WTC11 (cell line): ENCODE measurements at regions not wholly inside any gene's neighbourhood (a gene's known extent, or its start where the extent isn't known, plus 50 kb on each side); places are given as distances from the start of the nearest gene placed in this dataset.
"Not testable (repeated sequence)": the region's sequence is repeated elsewhere in the genome, so short reads cannot be mapped to it uniquely, and the experiment has no call there.

Experiments
- ATAC-seq: fragments of 200-7000 bp; cut with Tn5 transposase; 2 replicates; pipeline ENCODE4 v1.10.0; 2021; ENCODE audit warnings: mild to moderate bottlenecking, moderate library complexity
- CTCF ChIA-PET: fragments of 300-600 bp; sonication (Branson Sonifier 250); formaldehyde crosslinking; loops from one replicate; lab custom pipeline; 2021; ENCODE audit warnings: antibody characterized with exemption; lab: Charles Lee
- POLR2A ChIA-PET: fragments of 350-600 bp; sonication (Branson Sonifier 250); formaldehyde crosslinking; loops from one replicate; lab custom pipeline; 2021; ENCODE audit warnings: antibody characterized with exemption; lab: Charles Lee
- DNase-seq: peaks from one replicate; pipeline ENCODE4 v3.0.0; 2021; ENCODE audit warnings: low spot score
- H3K27ac Mint-ChIP-seq: 2 replicates; pipeline ENCODE4 v1.8.0; 2021; ENCODE audit warnings: mixed read lengths
- H3K27me3 Mint-ChIP-seq: 2 replicates; pipeline ENCODE4 v1.8.0; 2021; ENCODE audit warnings: low read depth, mild to moderate bottlenecking, moderate library complexity, mixed read lengths
- H3K36me3 Mint-ChIP-seq: 2 replicates; pipeline ENCODE4 v1.8.0; 2021; ENCODE audit warnings: mixed read lengths
- H3K4me1 Mint-ChIP-seq: 2 replicates; pipeline ENCODE4 v1.8.0; 2022; ENCODE audit warnings: mixed read lengths
- H3K4me3 Mint-ChIP-seq: 2 replicates; pipeline ENCODE4 v1.8.0; 2021; ENCODE audit warnings: mild to moderate bottlenecking, moderate library complexity, mixed read lengths
- H3K9me3 Mint-ChIP-seq: 2 replicates; pipeline ENCODE4 v1.8.0; 2021; ENCODE audit warnings: mixed read lengths
- ATF1 ChIP-seq: sonication (generic); formaldehyde crosslinking; IDR thresholded peaks from 2 replicates; pipeline ENCODE4 v1.8.1; 2023; ENCODE audit warnings: mild to moderate bottlenecking, moderate library complexity, missing genetic modification reagents
- EMX1 ChIP-seq: fragments of 250-450 bp; sonication (Bioruptor Pico); IDR thresholded peaks from 2 replicates; pipeline ENCODE4 v1.8.0; 2021; ENCODE audit warnings: mild to moderate bottlenecking
- FOXK1 ChIP-seq: sonication (generic); formaldehyde crosslinking; IDR thresholded peaks from 2 replicates; pipeline ENCODE4 v1.8.0; 2022; ENCODE audit warnings: mild to moderate bottlenecking, moderate library complexity, missing genetic modification reagents
- NFE2L1 ChIP-seq: sonication (generic); formaldehyde crosslinking; IDR thresholded peaks from 2 replicates; pipeline ENCODE4 v1.8.1; 2023; ENCODE audit warnings: missing genetic modification reagents
- SP1 ChIP-seq: sonication (generic); formaldehyde crosslinking; conservative IDR thresholded peaks from 2 replicates; pipeline ENCODE4 v1.8.1; 2022; ENCODE audit warnings: missing genetic modification reagents
- TCF7 ChIP-seq: sonication (generic); formaldehyde crosslinking; IDR thresholded peaks from 2 replicates; pipeline ENCODE4 v1.8.0; 2022; ENCODE audit warnings: mild to moderate bottlenecking, low read depth, missing genetic modification reagents, moderate library complexity
- TEAD1 ChIP-seq: sonication (generic); formaldehyde crosslinking; IDR thresholded peaks from 2 replicates; pipeline ENCODE4 v1.8.0; 2022; ENCODE audit warnings: mild to moderate bottlenecking, missing genetic modification reagents
- ZNF138 ChIP-seq: sonication (generic); formaldehyde crosslinking; conservative IDR thresholded peaks from 2 replicates; pipeline ENCODE4 v1.8.1; 2022; ENCODE audit warnings: mild to moderate bottlenecking, moderate library complexity, missing genetic modification reagents
- ZNF317 ChIP-seq: sonication (generic); formaldehyde crosslinking; IDR thresholded peaks from 2 replicates; pipeline ENCODE4 v1.8.1; 2023; ENCODE audit warnings: low read depth, mild to moderate bottlenecking, moderate library complexity, missing genetic modification reagents, borderline replicate concordance
- TF ChIP-seq, protein P1 (sequence below): sonication (generic); formaldehyde crosslinking; IDR thresholded peaks from 2 replicates; pipeline ENCODE4 v1.8.1; 2023; ENCODE audit warnings: mild to moderate bottlenecking, missing genetic modification reagents
- TF ChIP-seq, protein P2 (sequence below): sonication (generic); formaldehyde crosslinking; IDR thresholded peaks from 2 replicates; pipeline ENCODE4 v1.8.0; 2023; ENCODE audit warnings: mild to moderate bottlenecking, missing genetic modification reagents
- TF ChIP-seq, protein P3 (sequence below): fragments of 200-600 bp; IDR thresholded peaks from 2 replicates; pipeline ENCODE4 v1.8.0; 2022; ENCODE audit warnings: antibody characterized with exemption

DNA sequence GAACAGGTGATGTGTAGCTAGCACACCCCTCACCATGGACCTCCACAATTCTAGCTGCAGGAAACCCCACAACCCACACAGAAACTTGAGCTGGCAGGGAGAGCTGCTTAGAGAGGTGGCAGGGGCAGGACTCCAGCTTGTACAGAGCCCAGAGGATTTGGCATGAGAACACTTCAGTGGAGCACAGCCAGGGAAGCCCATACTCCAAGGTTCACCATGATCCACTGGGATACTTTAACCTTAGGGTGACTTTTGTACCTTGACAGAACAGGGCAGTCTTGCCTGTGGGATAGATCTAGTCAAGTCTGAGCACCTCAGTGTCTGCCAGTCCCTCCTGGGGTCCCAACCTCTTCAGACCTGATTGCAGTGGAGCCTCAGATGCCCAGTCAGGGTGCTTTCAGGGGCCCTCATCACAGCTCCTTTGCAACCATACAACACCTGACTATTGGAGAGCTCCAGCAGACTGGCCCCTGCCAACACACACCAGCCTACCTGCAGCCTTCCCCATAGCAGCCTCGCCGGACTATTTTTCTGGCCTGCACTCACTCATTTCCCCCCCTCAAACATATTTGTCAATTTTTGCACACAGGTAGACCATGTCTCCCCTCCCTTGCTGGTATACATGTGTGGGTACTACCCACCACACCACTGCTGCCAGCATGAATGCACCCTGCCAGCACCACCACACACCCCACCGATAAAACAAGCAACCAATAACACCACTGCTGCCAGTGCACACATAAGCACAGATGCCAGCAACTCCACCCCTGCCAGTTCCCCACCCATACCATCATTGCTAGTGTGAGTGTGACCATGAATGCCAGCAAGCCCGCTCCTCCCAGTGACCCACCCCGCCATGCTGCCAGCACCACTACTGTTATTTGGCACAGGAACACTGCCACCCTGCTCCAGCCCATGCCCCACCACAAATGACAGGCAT is 56.0 kb upstream of the CDX4 start:
- Mint-ChIP-seq H3K9me3 (peaks cover 6% of the 10 kb centered on the region), H3K4me3 (no peak overlapping the region), H3K4me1 (no peaks in the 10 kb centered on the region), H3K27me3 (no peaks in the 10 kb centered on the region), H3K27ac (no peak overlapping the region), H3K36me3 (no peaks in the 10 kb centered on the region)
- ATAC-seq = no peak
- POLR2A ChIA-PET = no interaction called here
- TF ChIP-seq FOXK1 (CRISPR knock-in tag) (no peak), NFE2L1 (no peak), ZNF138 (CRISPR knock-in tag) (no peak), TCF7 (CRISPR knock-in tag) (no peak), SP1 (CRISPR knock-in tag) (no peak), EMX1 (no peak), ZNF317 (CRISPR knock-in tag) (no peak), ATF1 (CRISPR knock-in tag) (no peak)
- TF ChIP-seq, protein P1, sequence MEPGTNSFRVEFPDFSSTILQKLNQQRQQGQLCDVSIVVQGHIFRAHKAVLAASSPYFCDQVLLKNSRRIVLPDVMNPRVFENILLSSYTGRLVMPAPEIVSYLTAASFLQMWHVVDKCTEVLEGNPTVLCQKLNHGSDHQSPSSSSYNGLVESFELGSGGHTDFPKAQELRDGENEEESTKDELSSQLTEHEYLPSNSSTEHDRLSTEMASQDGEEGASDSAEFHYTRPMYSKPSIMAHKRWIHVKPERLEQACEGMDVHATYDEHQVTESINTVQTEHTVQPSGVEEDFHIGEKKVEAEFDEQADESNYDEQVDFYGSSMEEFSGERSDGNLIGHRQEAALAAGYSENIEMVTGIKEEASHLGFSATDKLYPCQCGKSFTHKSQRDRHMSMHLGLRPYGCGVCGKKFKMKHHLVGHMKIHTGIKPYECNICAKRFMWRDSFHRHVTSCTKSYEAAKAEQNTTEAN (CRISPR knock-in tag) = no peak
- TF ChIP-seq, protein P2, sequence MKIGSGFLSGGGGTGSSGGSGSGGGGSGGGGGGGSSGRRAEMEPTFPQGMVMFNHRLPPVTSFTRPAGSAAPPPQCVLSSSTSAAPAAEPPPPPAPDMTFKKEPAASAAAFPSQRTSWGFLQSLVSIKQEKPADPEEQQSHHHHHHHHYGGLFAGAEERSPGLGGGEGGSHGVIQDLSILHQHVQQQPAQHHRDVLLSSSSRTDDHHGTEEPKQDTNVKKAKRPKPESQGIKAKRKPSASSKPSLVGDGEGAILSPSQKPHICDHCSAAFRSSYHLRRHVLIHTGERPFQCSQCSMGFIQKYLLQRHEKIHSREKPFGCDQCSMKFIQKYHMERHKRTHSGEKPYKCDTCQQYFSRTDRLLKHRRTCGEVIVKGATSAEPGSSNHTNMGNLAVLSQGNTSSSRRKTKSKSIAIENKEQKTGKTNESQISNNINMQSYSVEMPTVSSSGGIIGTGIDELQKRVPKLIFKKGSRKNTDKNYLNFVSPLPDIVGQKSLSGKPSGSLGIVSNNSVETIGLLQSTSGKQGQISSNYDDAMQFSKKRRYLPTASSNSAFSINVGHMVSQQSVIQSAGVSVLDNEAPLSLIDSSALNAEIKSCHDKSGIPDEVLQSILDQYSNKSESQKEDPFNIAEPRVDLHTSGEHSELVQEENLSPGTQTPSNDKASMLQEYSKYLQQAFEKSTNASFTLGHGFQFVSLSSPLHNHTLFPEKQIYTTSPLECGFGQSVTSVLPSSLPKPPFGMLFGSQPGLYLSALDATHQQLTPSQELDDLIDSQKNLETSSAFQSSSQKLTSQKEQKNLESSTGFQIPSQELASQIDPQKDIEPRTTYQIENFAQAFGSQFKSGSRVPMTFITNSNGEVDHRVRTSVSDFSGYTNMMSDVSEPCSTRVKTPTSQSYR (CRISPR knock-in tag) = no peak
- CTCF ChIA-PET = no interaction called here
- no peak for DNase-seq

DNA sequence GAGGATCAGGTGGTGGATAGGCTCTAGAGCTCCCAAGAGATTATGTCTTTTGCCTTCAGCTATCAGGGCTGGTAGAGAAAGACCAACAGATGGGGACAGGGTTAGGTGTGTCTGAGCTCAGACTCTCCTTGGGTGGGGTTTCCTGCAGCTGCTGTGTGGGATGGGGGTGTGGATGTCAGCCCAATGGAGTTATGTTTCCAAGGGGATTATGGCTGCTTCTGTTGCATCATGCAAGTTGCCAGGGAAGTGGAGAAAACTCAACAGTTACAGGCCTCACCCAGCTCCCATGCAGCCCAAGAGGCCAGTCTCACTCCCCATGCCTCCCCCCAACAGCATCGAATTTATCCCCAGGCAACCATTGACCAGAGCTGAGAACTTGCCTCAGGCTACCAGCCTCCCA is 80.2 kb upstream of the CDX4 start:
- H3K4me1 Mint-ChIP-seq = no peaks in the 10 kb centered on the region
- ChIA-PET POLR2A (no interaction called here), CTCF (no interaction called here)
- H3K27ac Mint-ChIP-seq = no peak overlapping the region
- DNase-seq (no peak), ATAC-seq (no peak)
- no peaks in the 10 kb centered on the region for H3K27me3 Mint-ChIP-seq
- peaks cover 19% of the 10 kb centered on the region for H3K9me3 Mint-ChIP-seq
- no peak overlapping the region for H3K4me3 Mint-ChIP-seq
- TF ChIP-seq, protein P1 (CRISPR knock-in tag) = no peak
- TF ChIP-seq TEAD1 (no peak), SP1 (CRISPR knock-in tag) (no peak)
- TF ChIP-seq, protein P2 (CRISPR knock-in tag) = no peak
- TF ChIP-seq, protein P3, sequence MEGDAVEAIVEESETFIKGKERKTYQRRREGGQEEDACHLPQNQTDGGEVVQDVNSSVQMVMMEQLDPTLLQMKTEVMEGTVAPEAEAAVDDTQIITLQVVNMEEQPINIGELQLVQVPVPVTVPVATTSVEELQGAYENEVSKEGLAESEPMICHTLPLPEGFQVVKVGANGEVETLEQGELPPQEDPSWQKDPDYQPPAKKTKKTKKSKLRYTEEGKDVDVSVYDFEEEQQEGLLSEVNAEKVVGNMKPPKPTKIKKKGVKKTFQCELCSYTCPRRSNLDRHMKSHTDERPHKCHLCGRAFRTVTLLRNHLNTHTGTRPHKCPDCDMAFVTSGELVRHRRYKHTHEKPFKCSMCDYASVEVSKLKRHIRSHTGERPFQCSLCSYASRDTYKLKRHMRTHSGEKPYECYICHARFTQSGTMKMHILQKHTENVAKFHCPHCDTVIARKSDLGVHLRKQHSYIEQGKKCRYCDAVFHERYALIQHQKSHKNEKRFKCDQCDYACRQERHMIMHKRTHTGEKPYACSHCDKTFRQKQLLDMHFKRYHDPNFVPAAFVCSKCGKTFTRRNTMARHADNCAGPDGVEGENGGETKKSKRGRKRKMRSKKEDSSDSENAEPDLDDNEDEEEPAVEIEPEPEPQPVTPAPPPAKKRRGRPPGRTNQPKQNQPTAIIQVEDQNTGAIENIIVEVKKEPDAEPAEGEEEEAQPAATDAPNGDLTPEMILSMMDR = no peak
- peaks cover 6% of the 10 kb centered on the region; the same call in 1 of the 2 replicates for H3K36me3 Mint-ChIP-seq

DNA sequence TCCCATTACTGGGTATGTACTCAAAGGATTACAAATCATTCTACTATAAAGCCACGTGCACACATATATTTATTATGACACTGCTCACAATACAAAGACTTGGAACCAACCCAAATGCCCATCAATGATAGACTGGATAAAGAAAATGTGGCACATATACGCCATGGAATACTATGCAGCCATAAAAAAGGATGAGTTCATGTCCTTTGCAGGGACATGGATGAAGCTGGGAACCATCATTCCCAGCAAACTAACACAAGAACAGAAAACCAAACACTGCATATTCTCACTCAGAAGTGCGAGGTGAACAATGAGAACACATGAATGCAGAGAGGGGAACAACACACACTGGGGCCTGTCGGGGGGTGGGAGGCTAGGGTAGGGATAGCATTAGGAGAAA is 89.6 kb upstream of the CDX4 start:
- H3K4me3 Mint-ChIP-seq, POLR2A ChIA-PET, H3K4me1 Mint-ChIP-seq, H3K27me3 Mint-ChIP-seq, DNase-seq, ATAC-seq, H3K27ac Mint-ChIP-seq, H3K36me3 Mint-ChIP-seq, H3K9me3 Mint-ChIP-seq, CTCF ChIA-PET: not testable (repeated sequence)
